ENCODE measurements at regions not wholly inside any gene's neighbourhood (a gene's known extent, or its start where the extent isn't known, plus 50 kb on each side); places are given as distances from the start of the nearest gene placed in this dataset.

- TF ChIP-seq E2F1 (CRISPR knock-in tag; IDR thresholded peaks at IDR 0.05) (no peak), AR (CRISPR knock-in tag; IDR thresholded peaks at IDR 0.05) (no peak), USF2 (CRISPR knock-in tag; IDR thresholded peaks at IDR 0.05) (no peak), EMX1 (CRISPR knock-in tag; IDR thresholded peaks at IDR 0.05) (no peak), TCF7 (CRISPR knock-in tag; IDR thresholded peaks at IDR 0.05; ENCODE audit: low read depth) (no peak)
- CTCF ChIA-PET = no interaction called here
- Mint-ChIP-seq H3K4me1 (peaks cover 19% of the 10 kb centered on the region), H3K27me3 (ENCODE audit: low read depth) (no peaks in the 10 kb centered on the region), H3K4me3 (no peak overlapping the region), H3K36me3 (no peaks in the 10 kb centered on the region), H3K9me3 (no peaks in the 10 kb centered on the region), H3K27ac (no peak overlapping the region)
- ATAC-seq (no peak), DNase-seq (ENCODE audit: low spot score) (no peak)
- POLR2A ChIA-PET = no interaction called here
Observed at GRCh38 chr2:154910701-154911100, 212.2 kb downstream of the KCNJ3 start.

GRCh38 chr2:154908327-154908726 is 209.8 kb downstream of the KCNJ3 start:
- ATAC-seq (peak; percentile 48), DNase-seq (ENCODE audit: low spot score) (no peak)
- H3K9me3 Mint-ChIP-seq = peaks cover 13% of the 10 kb centered on the region
- H3K27ac Mint-ChIP-seq = no peak overlapping the region
- no peaks in the 10 kb centered on the region for H3K36me3 Mint-ChIP-seq
- peaks cover 6% of the 10 kb centered on the region for H3K4me1 Mint-ChIP-seq
- no peak overlapping the region for H3K4me3 Mint-ChIP-seq
- CTCF ChIA-PET = no interaction called here
- POLR2A ChIA-PET = no interaction called here
- no peaks in the 10 kb centered on the region for H3K27me3 Mint-ChIP-seq (ENCODE audit: low read depth)
- no peak for TF ChIP-seq CBFB (CRISPR knock-in tag; IDR thresholded peaks at IDR 0.05; ENCODE audit: low read depth)
- TF ChIP-seq CREB1 (CRISPR knock-in tag; IDR thresholded peaks at IDR 0.05) = no peak
- no peak for TF ChIP-seq ZNF671 (CRISPR knock-in tag; IDR thresholded peaks at IDR 0.05)
- TF ChIP-seq TEAD1 (CRISPR knock-in tag; IDR thresholded peaks at IDR 0.05) = no peak
- TF ChIP-seq FOXP4 (CRISPR knock-in tag; IDR thresholded peaks at IDR 0.05) = no peak
- no peak for TF ChIP-seq ZNF317 (CRISPR knock-in tag; IDR thresholded peaks at IDR 0.05; ENCODE audit: borderline replicate concordance, low read depth)
- no peak for TF ChIP-seq SMAD3 (CRISPR knock-in tag; IDR thresholded peaks at IDR 0.05; ENCODE audit: borderline replicate concordance)
- TF ChIP-seq ZNF232 (CRISPR knock-in tag; IDR thresholded peaks at IDR 0.05) = no peak
- no peak for TF ChIP-seq ZNF263 (CRISPR knock-in tag; IDR thresholded peaks at IDR 0.05; ENCODE audit: low read depth)
- no peak for TF ChIP-seq NR3C1 (CRISPR knock-in tag; conservative IDR thresholded peaks at IDR 0.05; ENCODE audit: low read depth)
- TF ChIP-seq NFATC4 (CRISPR knock-in tag; IDR thresholded peaks at IDR 0.05) = no peak
- no peak for TF ChIP-seq ZBTB43 (CRISPR knock-in tag; IDR thresholded peaks at IDR 0.05)
- TF ChIP-seq RELA (CRISPR knock-in tag; IDR thresholded peaks at IDR 0.05; ENCODE audit: borderline replicate concordance) = no peak
- TF ChIP-seq ZNF281 (CRISPR knock-in tag; IDR thresholded peaks at IDR 0.05) = no peak
- TF ChIP-seq ZNF219 (CRISPR knock-in tag; IDR thresholded peaks at IDR 0.05; ENCODE audit: borderline replicate concordance) = no peak
- TF ChIP-seq GABPB1 (CRISPR knock-in tag; IDR thresholded peaks at IDR 0.05) = no peak
